Astrocyte (in vitro differentiated cells and primary cell): ENCODE measurements at regions not wholly inside any gene's neighbourhood (a gene's known extent, or its start where the extent isn't known, plus 50 kb on each side); places are given as distances from the start of the nearest gene placed in this dataset.

Experiments
- DNase-seq: peaks from one replicate; pipeline ENCODE4 v3.0.0-alpha.2; 2010; ENCODE audit warnings: low read depth
- FAIRE-seq: peaks from 2 replicates; lab custom pipeline; 2011; peaks lifted over from hg19 to GRCh38; lab: Jason Lieb, UNC
- H2AFZ ChIP-seq: 2 replicates; pipeline ENCODE4 v1.6.0; 2012; ENCODE audit warnings: low read depth, low read length, inconsistent platforms
- H3K27ac ChIP-seq: 2 replicates; pipeline ENCODE4 v1.5.1; 2011; ENCODE audit warnings: low read depth, low read length, inconsistent platforms
- H3K27me3 ChIP-seq: 2 replicates; pipeline ENCODE4 v1.6.0; 2011; ENCODE audit warnings: low read length, inconsistent platforms; ENCODE audit not compliant: insufficient read depth
- H3K36me3 ChIP-seq: 2 replicates; pipeline ENCODE4 v1.5.1; 2011; ENCODE audit warnings: low read length, inconsistent platforms; ENCODE audit not compliant: insufficient read depth
- H3K4me1 ChIP-seq: 2 replicates; pipeline ENCODE4 v1.5.1; 2011; ENCODE audit warnings: low read length, inconsistent platforms; ENCODE audit not compliant: insufficient read depth
- H3K4me2 ChIP-seq: 2 replicates; pipeline ENCODE4 v1.6.0; 2012; ENCODE audit warnings: low read length, inconsistent platforms
- H3K4me3 ChIP-seq: 2 replicates; pipeline ENCODE4 v1.5.1; 2011; ENCODE audit warnings: low read depth, mild to moderate bottlenecking, low read length, inconsistent platforms; ENCODE audit not compliant: insufficient read depth
- H3K79me2 ChIP-seq: 2 replicates; pipeline ENCODE4 v1.6.0; 2012; ENCODE audit warnings: mild to moderate bottlenecking, low read length, inconsistent platforms; ENCODE audit not compliant: insufficient read depth
- H3K9ac ChIP-seq: 2 replicates; pipeline ENCODE4 v1.6.0; 2012; ENCODE audit warnings: mild to moderate bottlenecking, low read length, inconsistent platforms
- H3K9me3 ChIP-seq: 2 replicates; pipeline ENCODE4 v1.5.1; 2012; ENCODE audit warnings: low read depth, mild to moderate bottlenecking, low read length, inconsistent platforms; ENCODE audit not compliant: insufficient read depth
- H4K20me1 ChIP-seq: 2 replicates; pipeline ENCODE4 v1.6.0; 2012; ENCODE audit warnings: low read length, inconsistent platforms; ENCODE audit not compliant: insufficient read depth
- H3K27ac Mint-ChIP-seq: one replicate; pipeline ENCODE4 v1.8.0; 2021; ENCODE audit warnings: mild to moderate bottlenecking, mixed read lengths; ENCODE audit not compliant: unreplicated experiment
- H3K27me3 Mint-ChIP-seq: one replicate; pipeline ENCODE4 v1.8.0; 2021; ENCODE audit warnings: low read depth, mixed read lengths; ENCODE audit not compliant: unreplicated experiment
- H3K36me3 Mint-ChIP-seq: one replicate; pipeline ENCODE4 v1.8.0; 2021; ENCODE audit warnings: low read depth, mixed read lengths; ENCODE audit not compliant: unreplicated experiment
- H3K4me1 Mint-ChIP-seq: one replicate; pipeline ENCODE4 v1.8.0; 2021; ENCODE audit warnings: low read depth, mixed read lengths; ENCODE audit not compliant: unreplicated experiment
- H3K4me3 Mint-ChIP-seq: one replicate; pipeline ENCODE4 v1.8.0; 2021; ENCODE audit warnings: mild to moderate bottlenecking, moderate library complexity, mixed read lengths; ENCODE audit not compliant: unreplicated experiment
- H3K9me3 Mint-ChIP-seq: one replicate; pipeline ENCODE4 v1.8.0; 2021; ENCODE audit warnings: mild to moderate bottlenecking, mixed read lengths; ENCODE audit not compliant: unreplicated experiment
- CTCF ChIP-seq: IDR thresholded peaks from 2 replicates; pipeline ENCODE4 v1.5.1; 2011; ENCODE audit warnings: low read depth, mild to moderate bottlenecking, inconsistent platforms, low read length, moderate library complexity; ENCODE audit not compliant: insufficient read depth
- EZH2 ChIP-seq: IDR thresholded peaks from 2 replicates; pipeline ENCODE4 v1.6.1; 2012; ENCODE audit warnings: mild to moderate bottlenecking, low read length, inconsistent platforms; ENCODE audit not compliant: insufficient read depth

GRCh38 chr1:239951511-239952140 is 140.1 kb upstream of the FMN2 start:
- peak; percentile 50 for FAIRE-seq
- no peaks in the 10 kb centered on the region for H3K27me3 ChIP-seq

GRCh38 chr1:239952348-239953308 is 139.1 kb upstream of the FMN2 start:
- no peak overlapping the region for H3K4me2 ChIP-seq
- H3K36me3 ChIP-seq = no peaks in the 10 kb centered on the region
- FAIRE-seq (no peak), DNase-seq (no peak)
- no peaks in the 10 kb centered on the region for H3K27me3 ChIP-seq
- no peak overlapping the region for H3K9ac ChIP-seq
- no peak overlapping the region for H3K4me3 ChIP-seq
- no peak overlapping the region for H3K27ac ChIP-seq
- peaks cover 2% of the 10 kb centered on the region for H3K27me3 Mint-ChIP-seq
- H2AFZ ChIP-seq = no peak overlapping the region
- H3K4me3 Mint-ChIP-seq = no peak overlapping the region
- H3K79me2 ChIP-seq = no peaks in the 10 kb centered on the region
- H3K9me3 Mint-ChIP-seq = no peaks in the 10 kb centered on the region
- TF ChIP-seq EZH2 (no peak), CTCF (peak; percentile 43)
- no peaks in the 10 kb centered on the region for H3K36me3 Mint-ChIP-seq
- no peaks in the 10 kb centered on the region for H4K20me1 ChIP-seq
- H3K4me1 ChIP-seq = no peaks in the 10 kb centered on the region
- H3K4me1 Mint-ChIP-seq = peaks cover 3% of the 10 kb centered on the region
- no peaks in the 10 kb centered on the region for H3K9me3 ChIP-seq
- H3K27ac Mint-ChIP-seq = no peak overlapping the region

More at GRCh38 chr1:239951511-239952140, 140.1 kb upstream of the FMN2 start:
- Histone ChIP-seq H3K9ac (no peak overlapping the region), H3K4me2 (no peak overlapping the region), H3K4me1 (no peaks in the 10 kb centered on the region), H2AFZ (no peak overlapping the region), H4K20me1 (no peaks in the 10 kb centered on the region), H3K27ac (no peak overlapping the region), H3K9me3 (no peaks in the 10 kb centered on the region), H3K4me3 (no peak overlapping the region), H3K36me3 (no peaks in the 10 kb centered on the region), H3K79me2 (no peaks in the 10 kb centered on the region)
- Mint-ChIP-seq H3K27ac (no peak overlapping the region), H3K27me3 (peaks cover 2% of the 10 kb centered on the region), H3K4me3 (no peak overlapping the region), H3K36me3 (no peaks in the 10 kb centered on the region), H3K9me3 (no peaks in the 10 kb centered on the region), H3K4me1 (peaks cover 4% of the 10 kb centered on the region)
- TF ChIP-seq EZH2 = no peak
- TF ChIP-seq CTCF = peak; percentile 76
- DNase-seq = peak; percentile 45
